ENCODE measurements at regions not wholly inside any gene's neighbourhood (a gene's known extent, or its start where the extent isn't known, plus 50 kb on each side); places are given as distances from the start of the nearest gene placed in this dataset.

- CTCF ChIA-PET, result no interaction called here
- no peak for TF ChIP-seq NFRKB (IDR thresholded peaks at IDR 0.05)
- no peak for TF ChIP-seq ZNF384 (IDR thresholded peaks at IDR 0.05)
- no peak for TF ChIP-seq FOXA1 (IDR thresholded peaks at IDR 0.05)
- TF ChIP-seq L3MBTL2 (conservative IDR thresholded peaks at IDR 0.05), result no peak
- no peak for TF ChIP-seq FOXK2 (IDR thresholded peaks at IDR 0.05)
- TF ChIP-seq ELF4 (IDR thresholded peaks at IDR 0.05), result no peak
- no peak for TF ChIP-seq FOXM1 (IDR thresholded peaks at IDR 0.05; ENCODE audit: borderline replicate concordance)
- TF ChIP-seq BHLHE40 (IDR thresholded peaks at IDR 0.05; ENCODE audit: borderline replicate concordance), result no peak
- no peak for TF ChIP-seq HDGF (IDR thresholded peaks at IDR 0.05; ENCODE audit: borderline replicate concordance)
- TF ChIP-seq SUZ12 (IDR thresholded peaks at IDR 0.05), result no peak
- TF ChIP-seq PKNOX1 (IDR thresholded peaks at IDR 0.05), result no peak
- TF ChIP-seq LEF1 (IDR thresholded peaks at IDR 0.05; ENCODE audit: borderline replicate concordance), result no peak
- no peak for TF ChIP-seq TARDBP (IDR thresholded peaks at IDR 0.05)
- no peak for TF ChIP-seq ARNT (IDR thresholded peaks at IDR 0.05)
- no peak for TF ChIP-seq CTBP1 (IDR thresholded peaks at IDR 0.05; ENCODE audit: borderline replicate concordance)
- TF ChIP-seq SP1 (IDR thresholded peaks at IDR 0.05), result no peak
- POLR2A ChIA-PET, result no interaction called here
- DNase-seq (ENCODE audit: extremely low spot score), result no peak
Measured at GRCh38 chr6:47162231-47162630, 120.1 kb upstream of the ADGRF1 start.

GRCh38 chr6:47161176-47161687, 119.1 kb upstream of the ADGRF1 start:
- CTCF ChIA-PET, result no interaction called here
- POLR2A ChIA-PET, result no interaction called here
- no peak for DNase-seq (ENCODE audit: extremely low spot score)
- no peak for TF ChIP-seq NFRKB (IDR thresholded peaks at IDR 0.05)
- TF ChIP-seq PKNOX1 (IDR thresholded peaks at IDR 0.05), result no peak
- TF ChIP-seq CTBP1 (IDR thresholded peaks at IDR 0.05; ENCODE audit: borderline replicate concordance), result no peak
- no peak for TF ChIP-seq FOXM1 (IDR thresholded peaks at IDR 0.05; ENCODE audit: borderline replicate concordance)
- no peak for TF ChIP-seq SUZ12 (IDR thresholded peaks at IDR 0.05)
- TF ChIP-seq LEF1 (IDR thresholded peaks at IDR 0.05; ENCODE audit: borderline replicate concordance), result no peak
- no peak for TF ChIP-seq TARDBP (IDR thresholded peaks at IDR 0.05)
- no peak for TF ChIP-seq BHLHE40 (IDR thresholded peaks at IDR 0.05; ENCODE audit: borderline replicate concordance)
- no peak for TF ChIP-seq FOXA1 (IDR thresholded peaks at IDR 0.05)
- no peak for TF ChIP-seq ZNF384 (IDR thresholded peaks at IDR 0.05)
- TF ChIP-seq ARNT (IDR thresholded peaks at IDR 0.05), result no peak
- no peak for TF ChIP-seq FOXK2 (IDR thresholded peaks at IDR 0.05)
- TF ChIP-seq HDGF (IDR thresholded peaks at IDR 0.05; ENCODE audit: borderline replicate concordance), result no peak
- TF ChIP-seq SP1 (IDR thresholded peaks at IDR 0.05), result no peak
- TF ChIP-seq ELF4 (IDR thresholded peaks at IDR 0.05), result no peak
- no peak for TF ChIP-seq L3MBTL2 (conservative IDR thresholded peaks at IDR 0.05)

GRCh38 chr6:47160702-47161101, 118.6 kb upstream of the ADGRF1 start:
- POLR2A ChIA-PET, result no interaction called here
- CTCF ChIA-PET, result no interaction called here
- no peak for TF ChIP-seq PKNOX1 (IDR thresholded peaks at IDR 0.05)
- no peak for TF ChIP-seq LEF1 (IDR thresholded peaks at IDR 0.05; ENCODE audit: borderline replicate concordance)
- TF ChIP-seq FOXK2 (IDR thresholded peaks at IDR 0.05), result no peak
- TF ChIP-seq SUZ12 (IDR thresholded peaks at IDR 0.05), result no peak
- DNase-seq (ENCODE audit: extremely low spot score), result no peak

GRCh38 chr6:47159763-47160162, 117.6 kb upstream of the ADGRF1 start:
- TF ChIP-seq ZNF384 (IDR thresholded peaks at IDR 0.05) (no peak), SP1 (IDR thresholded peaks at IDR 0.05) (no peak), FOXK2 (IDR thresholded peaks at IDR 0.05) (no peak), BHLHE40 (IDR thresholded peaks at IDR 0.05; ENCODE audit: borderline replicate concordance) (no peak), NFRKB (IDR thresholded peaks at IDR 0.05) (no peak), ELF4 (IDR thresholded peaks at IDR 0.05) (no peak), TARDBP (IDR thresholded peaks at IDR 0.05) (no peak), CTBP1 (IDR thresholded peaks at IDR 0.05; ENCODE audit: borderline replicate concordance) (no peak), SUZ12 (IDR thresholded peaks at IDR 0.05) (no peak), FOXA1 (IDR thresholded peaks at IDR 0.05) (no peak), LEF1 (IDR thresholded peaks at IDR 0.05; ENCODE audit: borderline replicate concordance) (no peak), L3MBTL2 (conservative IDR thresholded peaks at IDR 0.05) (no peak), ARNT (IDR thresholded peaks at IDR 0.05) (no peak), HDGF (IDR thresholded peaks at IDR 0.05; ENCODE audit: borderline replicate concordance) (no peak), PKNOX1 (IDR thresholded peaks at IDR 0.05) (no peak), FOXM1 (IDR thresholded peaks at IDR 0.05; ENCODE audit: borderline replicate concordance) (no peak)

GRCh38 chr6:47157653-47158219, 115.6 kb upstream of the ADGRF1 start:
- CTCF ChIA-PET, result no interaction called here

More at GRCh38 chr6:47159763-47160162, 117.6 kb upstream of the ADGRF1 start:
- ChIA-PET POLR2A (no interaction called here), CTCF (no interaction called here)
- DNase-seq (ENCODE audit: extremely low spot score), result no peak

More at GRCh38 chr6:47157653-47158219, 115.6 kb upstream of the ADGRF1 start:
- TF ChIP-seq SUZ12 (IDR thresholded peaks at IDR 0.05) (no peak), L3MBTL2 (conservative IDR thresholded peaks at IDR 0.05) (no peak), LEF1 (IDR thresholded peaks at IDR 0.05; ENCODE audit: borderline replicate concordance) (no peak), PKNOX1 (IDR thresholded peaks at IDR 0.05) (no peak), SP1 (IDR thresholded peaks at IDR 0.05) (no peak), FOXA1 (IDR thresholded peaks at IDR 0.05) (no peak)
- no peak for DNase-seq (ENCODE audit: extremely low spot score)
- POLR2A ChIA-PET, result no interaction called here

All from HEK293T (cell line).